GM21528 (cell line): ENCODE measurements at regions not wholly inside any gene's neighbourhood (a gene's known extent, or its start where the extent isn't known, plus 50 kb on each side); places are given as distances from the start of the nearest gene placed in this dataset.

Experiments used
- ATAC-seq: cut with Tn5 transposase; IDR thresholded peaks from one replicate; pipeline ENCODE4 v1.9.1; 2021; ENCODE audit warnings: mild to moderate bottlenecking, moderate library complexity; ENCODE audit not compliant: unreplicated experiment, low FRiP score

GRCh38 chr3:124424396-124424795 lies 305.9 kb upstream of the UMPS start:
- ATAC-seq, result no peak

GRCh38 chr3:124425972-124426371 lies 304.3 kb upstream of the UMPS start:
- no peak for ATAC-seq

GRCh38 chr3:124428372-124429128 lies 301.7 kb upstream of the UMPS start:
- no peak for ATAC-seq

GRCh38 chr3:124429129-124429815 lies 301.0 kb upstream of the UMPS start:
- ATAC-seq, result no peak

GRCh38 chr3:124431331-124431994 lies 298.8 kb upstream of the UMPS start:
- no peak for ATAC-seq

GRCh38 chr3:124434176-124434575 lies 296.1 kb upstream of the UMPS start:
- ATAC-seq, result no peak

- no peak for ATAC-seq
Observed at GRCh38 chr3:124435467-124435866, 294.8 kb upstream of the UMPS start.

- ATAC-seq, result no peak
Observed at GRCh38 chr3:124438813-124439212, 291.4 kb upstream of the UMPS start.

GRCh38 chr3:124439603-124440002 lies 290.6 kb upstream of the UMPS start:
- no peak for ATAC-seq

- no peak for ATAC-seq
Observed at GRCh38 chr3:124441766-124442165, 288.5 kb upstream of the UMPS start.

GRCh38 chr3:124442463-124442862 lies 287.8 kb upstream of the UMPS start:
- no peak for ATAC-seq

GRCh38 chr3:124443446-124443845 lies 286.8 kb upstream of the UMPS start:
- no peak for ATAC-seq

- ATAC-seq, result no peak
Observed at GRCh38 chr3:124444075-124444474, 286.2 kb upstream of the UMPS start.

GRCh38 chr3:124444896-124445295 lies 285.4 kb upstream of the UMPS start:
- ATAC-seq, result no peak

GRCh38 chr3:124447845-124448244 lies 282.4 kb upstream of the UMPS start:
- ATAC-seq, result no peak

GRCh38 chr3:124448954-124449353 lies 281.3 kb upstream of the UMPS start:
- no peak for ATAC-seq

- no peak for ATAC-seq
Observed at GRCh38 chr3:124450366-124450765, 279.9 kb upstream of the UMPS start.

- ATAC-seq, result peak; percentile 64
Observed at GRCh38 chr3:124451630-124452317, 278.5 kb upstream of the UMPS start.

GRCh38 chr3:124453189-124453588 lies 277.1 kb upstream of the UMPS start:
- no peak for ATAC-seq

- ATAC-seq, result no peak
Observed at GRCh38 chr3:124455891-124456290, 274.4 kb upstream of the UMPS start.

GRCh38 chr3:124456506-124456905 lies 273.7 kb upstream of the UMPS start:
- no peak for ATAC-seq
